HepG2 (cell line): ENCODE measurements at regions not wholly inside any gene's neighbourhood (a gene's known extent, or its start where the extent isn't known, plus 50 kb on each side); places are given as distances from the start of the nearest gene placed in this dataset.

ENCODE experiments used
- ATAC-seq: fragments of 200-7000 bp; cut with Tn5 transposase; 3 replicates; pipeline ENCODE4 v1.9.1; 2020; ENCODE audit warnings: mild to moderate bottlenecking, moderate library complexity
- BruUV-seq: library from RNA; stranded (reverse); fragments of 400-500 nt; replicated peaks from 2 replicates; lab custom pipeline; 2021; lab: Mats Ljungman, UMichigan
- CTCF ChIA-PET: fragments of 300-600 bp; formaldehyde crosslinking; extraction: SDS; loops from one replicate; lab custom pipeline; 2021; ENCODE audit warnings: low total read pairs, inconsistent platforms, low intra/inter-chr PET ratio; lab: Yijun Ruan, JAX
- POLR2A ChIA-PET: fragments of 350-600 bp; sonication (Branson Sonifier 250); formaldehyde crosslinking; loops from one replicate; lab custom pipeline; 2020; ENCODE audit warnings: antibody characterized with exemption, inconsistent platforms; lab: Yijun Ruan, JAX
- DNase-seq: peaks from one replicate; pipeline ENCODE4 v3.0.0-alpha.2; 2015; ENCODE audit warnings: low spot score
- FAIRE-seq: peaks from 3 replicates; lab custom pipeline; 2011; peaks lifted over from hg19 to GRCh38; lab: Jason Lieb, UNC
- H2AFZ ChIP-seq: one replicate; pipeline ENCODE4 v1.6.1; 2011; ENCODE audit warnings: low read length, inconsistent platforms
- H3K27ac ChIP-seq: fragments of 300-600 bp; 3 replicates; pipeline ENCODE4 v1.8.0; 2011; ENCODE audit warnings: mixed run types, mild to moderate bottlenecking, mixed read lengths, low read length, inconsistent platforms; ENCODE audit not compliant: insufficient read depth; ENCODE audit errors: extremely low read length
- H3K27me3 ChIP-seq, 2 experiments: fragments of 200-600 bp in 1 of 2; 2 replicates in 1 of 2; 3 replicates in 1 of 2; pipeline versions ENCODE4 v1.6.0 to v1.8.0; 2011; ENCODE audit warnings: low read length in 2 of 2, mild to moderate bottlenecking in 2 of 2, moderate library complexity in 2 of 2, inconsistent platforms in 1 of 2; ENCODE audit not compliant: insufficient read depth in 2 of 2, control insufficient read depth in 1 of 2
- H3K36me3 ChIP-seq, 2 experiments: fragments of 200-600 bp in 1 of 2; replicated peaks in 1 of 2; 2 replicates in 1 of 2; 3 replicates in 1 of 2; pipeline versions ENCODE4 v1.5.1 to v1.8.0; 2011; ENCODE audit warnings: low read length in 2 of 2, inconsistent platforms in 1 of 2; ENCODE audit not compliant: insufficient read depth in 2 of 2, control insufficient read depth in 1 of 2
- H3K4me1 ChIP-seq: 2 replicates; pipeline ENCODE4 v1.5.1; 2012; ENCODE audit warnings: low read length, inconsistent platforms; ENCODE audit not compliant: insufficient read depth
- H3K4me2 ChIP-seq: 2 replicates; pipeline ENCODE4 v1.6.0; 2011; ENCODE audit warnings: low read depth, low read length, inconsistent platforms
- H3K4me3 ChIP-seq, 3 experiments: fragments of 200-600 bp in 1 of 3; sonication (generic), shearing (Covaris generic) in 1 of 3; replicated peaks in 1 of 3; 2 replicates each; pipeline ENCODE4 v1.5.1; 2011 to 2016; ENCODE audit warnings: low read length in 3 of 3, inconsistent platforms in 2 of 3, low read depth in 2 of 3, mild to moderate bottlenecking in 2 of 3, control low read depth in 1 of 3, mixed read lengths in 1 of 3; ENCODE audit not compliant: insufficient read depth in 1 of 3
- H3K79me2 ChIP-seq: one replicate; pipeline ENCODE4 v1.6.1; 2011; ENCODE audit warnings: low read length, inconsistent platforms; ENCODE audit not compliant: insufficient read depth
- H3K9ac ChIP-seq: 2 replicates; pipeline ENCODE4 v1.6.0; 2011; ENCODE audit warnings: mild to moderate bottlenecking, low read depth, low read length, inconsistent platforms; ENCODE audit not compliant: insufficient read depth
- H3K9me3 ChIP-seq: 2 replicates; pipeline ENCODE4 v1.5.1; 2012; ENCODE audit warnings: mild to moderate bottlenecking, low read length
- H4K20me1 ChIP-seq: 2 replicates; pipeline ENCODE4 v1.6.0; 2011; ENCODE audit warnings: inconsistent platforms, mild to moderate bottlenecking, low read length, moderate library complexity; ENCODE audit not compliant: insufficient read depth
- ARID2 ChIP-seq: sonication (generic); formaldehyde crosslinking; IDR thresholded peaks from 2 replicates; pipeline ENCODE4 v1.8.1; 2022; ENCODE audit warnings: mild to moderate bottlenecking, missing genetic modification reagents, borderline replicate concordance
- ASH2L ChIP-seq: fragments of 300-600, 200-600 bp; sonication (generic); IDR thresholded peaks from 2 replicates; pipeline ENCODE4 v1.7.0; 2017; ENCODE audit warnings: low read depth, mild to moderate bottlenecking, moderate library complexity, mixed read lengths, low read length; ENCODE audit not compliant: insufficient read length
- GATAD1 ChIP-seq: IDR thresholded peaks from 2 replicates; pipeline ENCODE4 v1.6.1; 2016; ENCODE audit warnings: missing genetic modification reagents, missing compliant biosample characterization
- HDAC6 ChIP-seq: fragments of 200-600 bp; sonication (generic); IDR thresholded peaks from 2 replicates; pipeline ENCODE4 v1.7.0; 2017; ENCODE audit warnings: mild to moderate bottlenecking, antibody characterized with exemption, low read length, low read depth
- KLF13 ChIP-seq: sonication (generic); formaldehyde crosslinking; IDR thresholded peaks from 2 replicates; pipeline ENCODE4 v1.4.0; 2020; ENCODE audit warnings: mild to moderate bottlenecking, missing genetic modification reagents
- NFYB ChIP-seq: sonication (generic); formaldehyde crosslinking; IDR thresholded peaks from 2 replicates; pipeline ENCODE4 v1.4.0; 2020; ENCODE audit warnings: missing genetic modification reagents
- NR2C2 ChIP-seq: sonication (generic); formaldehyde crosslinking; IDR thresholded peaks from 2 replicates; pipeline ENCODE4 v1.4.0; 2020; ENCODE audit warnings: missing genetic modification reagents, mild to moderate bottlenecking, moderate library complexity, borderline replicate concordance
- RFX3 ChIP-seq: IDR thresholded peaks from 2 replicates; pipeline ENCODE4 v1.6.1; 2016; ENCODE audit warnings: missing biosample characterization, missing genetic modification reagents
- RFXAP ChIP-seq: sonication (generic); formaldehyde crosslinking; IDR thresholded peaks from 2 replicates; pipeline ENCODE4 v1.4.0; 2020; ENCODE audit warnings: missing genetic modification reagents, borderline replicate concordance
- RXRB ChIP-seq: IDR thresholded peaks from 2 replicates; pipeline ENCODE4 v1.6.1; 2016; ENCODE audit warnings: borderline replicate concordance, missing genetic modification reagents, missing compliant biosample characterization
- SSRP1 ChIP-seq: IDR thresholded peaks from 2 replicates; pipeline ENCODE4 v1.6.1; 2016; ENCODE audit warnings: control low read depth
- TRIM24 ChIP-seq: sonication (generic); formaldehyde crosslinking; IDR thresholded peaks from 2 replicates; pipeline ENCODE4 v1.8.0; 2022; ENCODE audit warnings: mild to moderate bottlenecking, missing genetic modification reagents
- ZNF556 ChIP-seq: sonication (generic); formaldehyde crosslinking; IDR thresholded peaks from 2 replicates; pipeline ENCODE4 v1.4.0; 2020; ENCODE audit warnings: mild to moderate bottlenecking, missing genetic modification reagents, borderline replicate concordance
- ZNF766 ChIP-seq: sonication (generic); formaldehyde crosslinking; IDR thresholded peaks from 2 replicates; pipeline ENCODE4 v1.5.0; 2020; ENCODE audit warnings: missing genetic modification reagents, borderline replicate concordance
- ZNF780A ChIP-seq: sonication (generic); formaldehyde crosslinking; IDR thresholded peaks from 2 replicates; pipeline ENCODE4 v1.8.0; 2022; ENCODE audit warnings: mild to moderate bottlenecking, missing genetic modification reagents, moderate library complexity
- WGBS: methylation state at CpG from one replicate; pipeline ENCODE4 v1.1.6; 2017; ENCODE audit warnings: low lambda C conversion rate; 5-methylcytosine and 5-hydroxymethylcytosine counted together
- in situ Hi-C: cut with HindIII; loops from 2 replicates; pipeline ENCODE4 v1.10.0; 2017; ENCODE audit warnings: low pct_unique_long_range_greater_than_20kb; ENCODE audit not compliant: extremely low pct_ligation_motif_present
- intact Hi-C: fragments of 100-400 bp; cut with micrococcal nuclease; formaldehyde crosslinking; loops from one replicate; pipeline ENCODE4 v1.10.0; 2022; ENCODE audit not compliant: unreplicated experiment
- TF ChIP-seq, protein P1 (sequence below): sonication (generic); formaldehyde crosslinking; IDR thresholded peaks from 2 replicates; pipeline ENCODE4 v1.5.0; 2020; ENCODE audit warnings: mild to moderate bottlenecking, missing genetic modification reagents

- FAIRE-seq (no peak), ATAC-seq (no peak), DNase-seq (no peak)
- H3K9ac ChIP-seq = no peak overlapping the region
- no peaks in the 10 kb centered on the region for H3K9me3 ChIP-seq
- in situ Hi-C loops (no loop called here), intact Hi-C loops (no loop called here)
- ChIA-PET POLR2A (no interaction called here), CTCF (no interaction called here)
- peaks cover 6 to 24% of the 10 kb centered on the region in 2 experiments; a peak in 4 of 5 replicates for H3K27me3 ChIP-seq
- H3K36me3 ChIP-seq = no peaks in the 10 kb centered on the region
- H3K27ac ChIP-seq = no peak overlapping the region
- H3K4me2 ChIP-seq = no peak overlapping the region
- H4K20me1 ChIP-seq = no peaks in the 10 kb centered on the region
- no TSS peak for BruUV-seq
- H3K79me2 ChIP-seq = no peaks in the 10 kb centered on the region
- WGBS = 18% methylated on average over 5 of the region's 6 CpGs
- H3K4me1 ChIP-seq = no peaks in the 10 kb centered on the region
- no peak overlapping the region for H2AFZ ChIP-seq
- H3K4me3 ChIP-seq = no peak overlapping the region
- TF ChIP-seq ZNF556 (no peak), KLF13 (CRISPR knock-in tag) (no peak), GATAD1 (no peak), ARID2 (CRISPR knock-in tag) (no peak), RXRB (no peak), RFXAP (CRISPR knock-in tag) (no peak), TRIM24 (CRISPR knock-in tag) (no peak), SSRP1 (CRISPR knock-in tag) (no peak), NFYB (no peak), ZNF780A (CRISPR knock-in tag) (no peak), RFX3 (no peak), HDAC6 (no peak), ZNF766 (CRISPR knock-in tag) (no peak), ASH2L (no peak), NR2C2 (CRISPR knock-in tag) (no peak)
- TF ChIP-seq, protein P1, sequence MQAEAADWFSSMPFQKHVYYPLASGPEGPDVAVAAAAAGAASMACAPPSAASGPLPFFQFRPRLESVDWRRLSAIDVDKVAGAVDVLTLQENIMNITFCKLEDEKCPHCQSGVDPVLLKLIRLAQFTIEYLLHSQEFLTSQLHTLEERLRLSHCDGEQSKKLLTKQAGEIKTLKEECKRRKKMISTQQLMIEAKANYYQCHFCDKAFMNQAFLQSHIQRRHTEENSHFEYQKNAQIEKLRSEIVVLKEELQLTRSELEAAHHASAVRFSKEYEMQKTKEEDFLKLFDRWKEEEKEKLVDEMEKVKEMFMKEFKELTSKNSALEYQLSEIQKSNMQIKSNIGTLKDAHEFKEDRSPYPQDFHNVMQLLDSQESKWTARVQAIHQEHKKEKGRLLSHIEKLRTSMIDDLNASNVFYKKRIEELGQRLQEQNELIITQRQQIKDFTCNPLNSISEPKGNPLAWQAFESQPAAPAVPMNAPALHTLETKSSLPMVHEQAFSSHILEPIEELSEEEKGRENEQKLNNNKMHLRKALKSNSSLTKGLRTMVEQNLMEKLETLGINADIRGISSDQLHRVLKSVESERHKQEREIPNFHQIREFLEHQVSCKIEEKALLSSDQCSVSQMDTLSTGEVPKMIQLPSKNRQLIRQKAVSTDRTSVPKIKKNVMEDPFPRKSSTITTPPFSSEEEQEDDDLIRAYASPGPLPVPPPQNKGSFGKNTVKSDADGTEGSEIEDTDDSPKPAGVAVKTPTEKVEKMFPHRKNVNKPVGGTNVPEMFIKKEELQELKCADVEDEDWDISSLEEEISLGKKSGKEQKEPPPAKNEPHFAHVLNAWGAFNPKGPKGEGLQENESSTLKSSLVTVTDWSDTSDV (CRISPR knock-in tag) = no peak
These were observed 93.3 kb upstream of the RET start for GRCh38 chr10:42983591-42983990.
